ENCODE measurements at regions not wholly inside any gene's neighbourhood (a gene's known extent, or its start where the extent isn't known, plus 50 kb on each side); places are given as distances from the start of the nearest gene placed in this dataset.

GRCh38 chr4:106677213-106677612, 308.6 kb upstream of the GIMD1 start (continued):
- TF ChIP-seq PATZ1 (tag by site-specific recombination; IDR thresholded peaks at IDR 0.05), result no peak
- TF ChIP-seq ZNF350 (tag by site-specific recombination; IDR thresholded peaks at IDR 0.05), result no peak

GRCh38 chr4:106676173-106676921, 307.8 kb upstream of the GIMD1 start:
- POLR2A ChIA-PET, result no interaction called here
- H3K4me3 ChIP-seq (ENCODE audit: low read depth, low read length), result no peak overlapping the region

More at GRCh38 chr4:106676173-106676921, 307.8 kb upstream of the GIMD1 start:
- TF ChIP-seq ZNF404 (tag by site-specific recombination; IDR thresholded peaks at IDR 0.05) (no peak), ZNF280C (tag by site-specific recombination; IDR thresholded peaks at IDR 0.05) (no peak), ZNF148 (tag by site-specific recombination; IDR thresholded peaks at IDR 0.05; ENCODE audit: borderline replicate concordance) (no peak), BCL6B (tag by site-specific recombination; IDR thresholded peaks at IDR 0.05) (no peak), ZBTB7A (tag by site-specific recombination; IDR thresholded peaks at IDR 0.05; ENCODE audit: low read depth) (no peak), ZBTB10 (tag by site-specific recombination; IDR thresholded peaks at IDR 0.05) (no peak)
- no peaks in the 10 kb centered on the region for H3K9me3 ChIP-seq (ENCODE audit: control insufficient read depth, insufficient read depth, low read depth, low read length)
- no peak overlapping the region for H3K27ac ChIP-seq (ENCODE audit: extremely low read depth, low read depth, low read length)
- H3K4me1 ChIP-seq (ENCODE audit: control insufficient read depth, insufficient read depth, low read length), result no peaks in the 10 kb centered on the region
- CTCF ChIA-PET, result no interaction called here
- H3K36me3 ChIP-seq (ENCODE audit: control insufficient read depth in 2 of 2, insufficient read depth in 1 of 2, low read length in 2 of 2), result no peaks in the 10 kb centered on the region
